ENCODE measurements at regions not wholly inside any gene's neighbourhood (a gene's known extent, or its start where the extent isn't known, plus 50 kb on each side); places are given as distances from the start of the nearest gene placed in this dataset.
A peak's percentile ranks its signal among the peaks of the same experiment; 100 is the strongest.

DNA sequence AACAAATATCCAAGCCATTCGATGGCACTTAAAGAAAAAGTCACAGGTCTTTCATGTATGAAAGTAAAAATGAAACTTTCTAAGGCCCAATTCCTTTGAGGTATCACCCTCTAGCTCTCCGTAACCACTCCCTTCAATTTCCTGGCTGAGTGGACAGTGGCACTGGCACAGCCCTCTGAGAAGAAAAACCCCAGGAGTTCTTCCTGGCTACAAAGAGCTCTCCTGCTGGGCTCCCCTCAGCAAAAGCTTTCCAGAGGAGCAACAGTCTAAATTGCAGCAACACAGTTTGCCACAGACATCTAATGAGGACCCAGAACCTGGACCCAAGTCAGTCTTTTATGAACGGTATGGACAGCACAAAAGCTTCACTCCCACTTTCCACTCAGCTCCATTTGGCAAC, 71.8 kb downstream of the FUNDC1 start:
- H3K4me3 ChIP-seq (ENCODE audit: low read length), result no peak overlapping the region
- TF ChIP-seq, protein P1, sequence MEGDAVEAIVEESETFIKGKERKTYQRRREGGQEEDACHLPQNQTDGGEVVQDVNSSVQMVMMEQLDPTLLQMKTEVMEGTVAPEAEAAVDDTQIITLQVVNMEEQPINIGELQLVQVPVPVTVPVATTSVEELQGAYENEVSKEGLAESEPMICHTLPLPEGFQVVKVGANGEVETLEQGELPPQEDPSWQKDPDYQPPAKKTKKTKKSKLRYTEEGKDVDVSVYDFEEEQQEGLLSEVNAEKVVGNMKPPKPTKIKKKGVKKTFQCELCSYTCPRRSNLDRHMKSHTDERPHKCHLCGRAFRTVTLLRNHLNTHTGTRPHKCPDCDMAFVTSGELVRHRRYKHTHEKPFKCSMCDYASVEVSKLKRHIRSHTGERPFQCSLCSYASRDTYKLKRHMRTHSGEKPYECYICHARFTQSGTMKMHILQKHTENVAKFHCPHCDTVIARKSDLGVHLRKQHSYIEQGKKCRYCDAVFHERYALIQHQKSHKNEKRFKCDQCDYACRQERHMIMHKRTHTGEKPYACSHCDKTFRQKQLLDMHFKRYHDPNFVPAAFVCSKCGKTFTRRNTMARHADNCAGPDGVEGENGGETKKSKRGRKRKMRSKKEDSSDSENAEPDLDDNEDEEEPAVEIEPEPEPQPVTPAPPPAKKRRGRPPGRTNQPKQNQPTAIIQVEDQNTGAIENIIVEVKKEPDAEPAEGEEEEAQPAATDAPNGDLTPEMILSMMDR (conservative IDR thresholded peaks at IDR 0.05; ENCODE audit: low read length), result no peak
- no peak for DNase-seq (ENCODE audit: low read depth)

DNA sequence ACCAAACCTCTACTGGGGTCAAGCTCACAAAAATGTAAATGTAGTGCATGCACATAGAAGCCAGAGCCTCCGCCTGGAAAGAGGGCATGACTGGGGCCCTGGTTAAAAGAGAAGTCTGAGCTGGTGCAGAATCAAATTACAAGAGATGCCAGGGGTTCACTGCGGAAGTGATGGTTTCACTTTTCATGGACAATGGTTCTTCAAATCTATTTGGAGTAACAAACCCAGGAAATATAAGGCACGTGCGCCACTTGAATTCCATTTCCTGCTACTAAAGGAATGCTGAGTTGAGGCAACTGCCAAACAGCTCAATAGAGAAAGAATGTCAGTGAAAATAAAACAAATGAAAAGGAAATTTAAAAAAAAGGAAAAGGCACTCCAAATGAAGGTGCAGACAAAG, 79.8 kb downstream of the FUNDC1 start:
- DNase-seq (ENCODE audit: low read depth), result peak; percentile 19

DNA sequence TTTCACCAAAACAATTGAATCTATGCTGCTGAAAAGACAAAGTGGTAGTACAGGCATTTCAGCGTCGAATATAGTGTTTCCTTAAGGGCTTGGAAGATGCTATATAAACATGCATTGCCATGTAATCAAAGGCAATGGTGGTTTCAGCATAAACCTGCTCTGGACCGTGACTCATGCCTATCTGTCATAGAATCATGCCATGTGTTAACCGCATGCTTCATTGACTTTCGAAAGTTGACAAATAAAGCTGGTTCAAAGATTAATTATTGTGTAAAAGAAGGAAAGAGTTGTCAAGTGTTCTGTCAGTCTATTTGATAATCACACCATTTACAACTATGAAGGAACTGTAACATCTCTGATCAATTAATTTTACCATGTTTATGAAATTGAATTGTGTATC, 83.2 kb downstream of the FUNDC1 start:
- DNase-seq (ENCODE audit: low read depth), result no peak
- H3K4me3 ChIP-seq (ENCODE audit: low read length), result no peak overlapping the region
- TF ChIP-seq, protein P1 (conservative IDR thresholded peaks at IDR 0.05; ENCODE audit: low read length), result no peak

More for the DNA sequence above, 79.8 kb downstream of the FUNDC1 start:
- H3K4me3 ChIP-seq (ENCODE audit: low read length), result no peak overlapping the region
- TF ChIP-seq, protein P1 (conservative IDR thresholded peaks at IDR 0.05; ENCODE audit: low read length), result no peak

DNA sequence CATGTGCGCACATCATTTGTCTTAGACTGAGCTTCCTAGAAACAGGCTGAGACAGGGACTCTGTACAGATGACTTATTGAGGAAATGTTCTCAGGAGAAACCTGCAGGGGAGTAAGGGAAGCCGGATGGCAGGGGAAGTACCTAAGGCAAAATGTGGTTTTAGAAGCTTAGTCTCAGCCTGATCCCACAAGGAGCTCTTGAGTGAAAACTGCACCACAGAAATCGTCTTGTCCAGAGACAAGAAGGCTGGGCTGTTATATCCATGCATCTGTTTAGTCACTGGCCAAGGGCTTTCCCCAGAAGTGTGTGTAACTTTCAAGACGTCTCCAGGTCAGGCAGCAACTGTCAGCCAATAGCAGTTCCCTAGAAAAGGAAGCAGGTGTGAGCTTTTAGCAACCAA, 86.0 kb downstream of the FUNDC1 start:
- DNase-seq (ENCODE audit: low read depth), result no peak
- TF ChIP-seq, protein P1 (conservative IDR thresholded peaks at IDR 0.05; ENCODE audit: low read length), result no peak
- no peak overlapping the region for H3K4me3 ChIP-seq (ENCODE audit: low read length)

DNA sequence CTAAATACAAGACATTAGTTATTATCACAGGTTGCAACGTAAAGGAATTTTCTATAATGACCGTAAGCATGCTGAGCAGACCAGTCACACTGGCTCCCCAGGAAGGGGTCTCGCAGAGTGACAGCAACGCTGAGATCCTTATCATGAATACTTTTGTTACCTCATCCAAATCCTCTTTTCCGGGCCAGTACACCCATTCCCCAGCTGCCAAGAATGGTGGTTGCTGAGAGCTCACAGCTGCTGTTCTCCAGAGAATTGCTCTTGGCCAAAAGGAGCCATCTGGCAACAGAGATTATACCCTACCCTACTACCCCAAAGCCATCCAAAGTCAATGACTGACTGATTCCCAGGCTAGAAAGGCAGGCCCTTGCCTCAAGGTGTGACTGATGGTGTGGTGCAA, 91.6 kb downstream of the FUNDC1 start:
- TF ChIP-seq, protein P1 (conservative IDR thresholded peaks at IDR 0.05; ENCODE audit: low read length), result no peak
- H3K4me3 ChIP-seq (ENCODE audit: low read length), result no peak overlapping the region
- no peak for DNase-seq (ENCODE audit: low read depth)

- DNase-seq (ENCODE audit: low read depth), result no peak
- no peak overlapping the region for H3K4me3 ChIP-seq (ENCODE audit: low read length)
- TF ChIP-seq, protein P1 (conservative IDR thresholded peaks at IDR 0.05; ENCODE audit: low read length), result no peak
Observed at GRCh38 chrX:44447214-44447613, 95.4 kb downstream of the FUNDC1 start.

DNA sequence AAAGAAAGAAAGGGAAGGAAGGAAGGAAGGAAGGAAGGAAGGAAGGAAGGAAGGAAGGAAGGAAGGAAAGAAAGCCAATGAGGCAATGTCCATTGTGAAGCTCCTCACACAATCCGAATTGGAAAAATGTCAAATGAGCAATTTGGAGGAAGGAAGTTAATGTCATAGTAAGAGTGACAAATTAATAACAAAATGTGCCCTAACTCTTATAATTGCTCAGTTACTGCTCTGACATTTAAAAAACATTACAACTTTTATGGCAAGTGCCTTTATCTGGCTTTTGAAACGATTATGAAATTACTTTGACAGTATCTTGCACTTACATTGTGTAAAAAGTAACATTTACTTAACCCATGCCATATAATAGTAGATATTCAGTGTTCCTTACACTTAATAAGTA, 96.5 kb upstream of the EFHC2 start:
- TF ChIP-seq, protein P1 (conservative IDR thresholded peaks at IDR 0.05; ENCODE audit: low read length), result no peak
- H3K4me3 ChIP-seq (ENCODE audit: low read length), result no peak overlapping the region
- DNase-seq (ENCODE audit: low read depth), result no peak
